ENCODE measurements at regions not wholly inside any gene's neighbourhood (a gene's known extent, or its start where the extent isn't known, plus 50 kb on each side); places are given as distances from the start of the nearest gene placed in this dataset.
"Not testable (repeated sequence)": the region's sequence is repeated elsewhere in the genome, so short reads cannot be mapped to it uniquely, and the experiment has no call there.

- Mint-ChIP-seq H3K27ac (no peak overlapping the region), H3K4me1 (ENCODE audit: low read depth) (no peaks in the 10 kb centered on the region), H3K4me3 (no peak overlapping the region), H3K36me3 (ENCODE audit: low read depth) (no peaks in the 10 kb centered on the region), H3K9me3 (no peaks in the 10 kb centered on the region), H3K27me3 (ENCODE audit: low read depth) (no peaks in the 10 kb centered on the region)
These were observed 111.7 kb downstream of the ABCC12 start for GRCh38 chr16:48044117-48044516.

GRCh38 chr16:48041981-48042421 lies 113.8 kb downstream of the ABCC12 start:
- Mint-ChIP-seq H3K27ac (no peak overlapping the region), H3K4me1 (ENCODE audit: low read depth) (no peaks in the 10 kb centered on the region), H3K36me3 (ENCODE audit: low read depth) (no peaks in the 10 kb centered on the region), H3K4me3 (no peak overlapping the region), H3K9me3 (no peaks in the 10 kb centered on the region), H3K27me3 (ENCODE audit: low read depth) (no peaks in the 10 kb centered on the region)

GRCh38 chr16:48035142-48035541 lies 120.7 kb downstream of the ABCC12 start:
- H3K27ac Mint-ChIP-seq: no peak overlapping the region
- no peak overlapping the region for H3K4me3 Mint-ChIP-seq
- H3K36me3 Mint-ChIP-seq (ENCODE audit: low read depth): no peaks in the 10 kb centered on the region
- no peaks in the 10 kb centered on the region for H3K27me3 Mint-ChIP-seq (ENCODE audit: low read depth)
- peaks cover 8% of the 10 kb centered on the region for H3K9me3 Mint-ChIP-seq
- H3K4me1 Mint-ChIP-seq (ENCODE audit: low read depth): no peaks in the 10 kb centered on the region

DNA sequence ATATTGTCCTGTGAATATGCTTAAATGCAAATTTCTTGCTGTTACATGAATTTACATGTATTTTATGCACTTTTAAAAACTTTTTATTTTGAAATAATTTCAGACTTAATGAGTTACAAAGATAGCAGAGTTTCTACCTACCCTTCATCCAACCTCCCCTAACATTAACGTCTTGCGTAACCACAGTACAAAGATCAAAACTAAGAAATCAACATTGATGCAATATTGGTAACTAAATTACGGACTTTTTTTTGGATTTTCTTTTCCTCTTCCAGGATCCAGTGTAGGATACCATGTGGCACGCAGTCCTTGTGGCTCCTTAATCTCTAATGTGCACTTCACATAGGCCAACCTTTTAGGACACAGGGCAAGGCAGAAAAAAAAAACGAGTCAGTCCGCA lies 124.9 kb downstream of the ABCC12 start:
- H3K27ac Mint-ChIP-seq: no peak overlapping the region
- H3K36me3 Mint-ChIP-seq (ENCODE audit: low read depth): no peaks in the 10 kb centered on the region
- H3K27me3 Mint-ChIP-seq (ENCODE audit: low read depth): no peaks in the 10 kb centered on the region
- H3K4me1 Mint-ChIP-seq (ENCODE audit: low read depth): no peaks in the 10 kb centered on the region
- H3K9me3 Mint-ChIP-seq: peaks cover 8% of the 10 kb centered on the region
- no peak overlapping the region for H3K4me3 Mint-ChIP-seq

DNA sequence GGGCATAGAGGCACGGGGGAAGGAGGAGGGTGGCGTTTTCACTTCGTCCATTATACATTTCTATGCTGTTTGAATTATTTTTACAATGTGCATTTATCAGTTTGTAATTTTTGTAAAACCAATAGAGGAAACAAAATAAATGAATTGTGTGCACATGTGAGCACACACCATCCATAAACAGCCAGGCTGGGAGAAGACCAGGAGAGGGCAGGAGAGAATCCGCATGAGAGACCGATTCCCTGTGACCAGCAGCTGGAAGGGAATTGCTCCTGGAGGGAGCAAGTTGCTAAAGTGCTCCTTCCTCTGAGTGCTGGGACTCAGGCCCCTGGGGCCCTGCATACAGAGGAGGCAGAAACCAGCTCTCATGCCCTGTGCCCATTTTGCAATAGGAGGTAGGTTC lies 126.0 kb downstream of the ABCC12 start:
- no peak overlapping the region for H3K27ac Mint-ChIP-seq
- no peaks in the 10 kb centered on the region for H3K36me3 Mint-ChIP-seq (ENCODE audit: low read depth)
- no peaks in the 10 kb centered on the region for H3K4me1 Mint-ChIP-seq (ENCODE audit: low read depth)
- H3K9me3 Mint-ChIP-seq: peaks cover 6% of the 10 kb centered on the region
- no peaks in the 10 kb centered on the region for H3K27me3 Mint-ChIP-seq (ENCODE audit: low read depth)
- H3K4me3 Mint-ChIP-seq: no peak overlapping the region

DNA sequence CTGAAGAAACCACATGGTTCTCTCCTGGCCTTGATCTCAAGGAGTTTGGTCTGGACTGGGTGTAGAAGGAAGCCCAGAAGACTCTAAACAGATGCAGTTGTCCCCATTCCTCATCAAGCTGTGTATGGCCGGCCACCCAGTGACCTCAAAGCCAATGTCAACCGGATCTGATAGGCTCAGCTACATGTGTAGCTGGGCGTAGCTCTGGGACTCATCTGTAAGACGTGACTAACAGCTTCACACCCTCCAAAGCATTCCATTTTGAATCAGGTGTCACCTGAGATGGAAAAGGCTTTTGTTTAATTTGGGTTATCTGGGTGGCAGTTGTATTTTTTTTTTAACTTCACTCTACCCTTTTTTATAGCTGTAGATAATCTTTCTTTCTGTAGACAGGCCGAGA lies 130.4 kb downstream of the ABCC12 start:
- no peak overlapping the region for H3K4me3 Mint-ChIP-seq
- H3K27me3 Mint-ChIP-seq (ENCODE audit: low read depth): no peaks in the 10 kb centered on the region
- no peaks in the 10 kb centered on the region for H3K36me3 Mint-ChIP-seq (ENCODE audit: low read depth)
- no peak overlapping the region for H3K27ac Mint-ChIP-seq
- peaks cover 2% of the 10 kb centered on the region for H3K4me1 Mint-ChIP-seq (ENCODE audit: low read depth)
- peaks cover 5% of the 10 kb centered on the region for H3K9me3 Mint-ChIP-seq

GRCh38 chr16:48024042-48024441 lies 131.8 kb downstream of the ABCC12 start:
- Mint-ChIP-seq H3K4me3 (no peak overlapping the region), H3K36me3 (ENCODE audit: low read depth) (no peaks in the 10 kb centered on the region), H3K9me3 (peaks cover 5% of the 10 kb centered on the region), H3K27me3 (ENCODE audit: low read depth) (no peaks in the 10 kb centered on the region), H3K27ac (no peak overlapping the region), H3K4me1 (ENCODE audit: low read depth) (peaks cover 2% of the 10 kb centered on the region)

- peaks cover 2% of the 10 kb centered on the region for H3K4me1 Mint-ChIP-seq (ENCODE audit: low read depth)
- H3K27me3 Mint-ChIP-seq (ENCODE audit: low read depth): no peaks in the 10 kb centered on the region
- H3K9me3 Mint-ChIP-seq: peaks cover 5% of the 10 kb centered on the region
- no peak overlapping the region for H3K27ac Mint-ChIP-seq
- no peaks in the 10 kb centered on the region for H3K36me3 Mint-ChIP-seq (ENCODE audit: low read depth)
- H3K4me3 Mint-ChIP-seq: no peak overlapping the region
These were observed 133.3 kb downstream of the ABCC12 start for GRCh38 chr16:48022496-48022895.

GRCh38 chr16:48020617-48021016 lies 135.2 kb downstream of the ABCC12 start:
- H3K4me1 Mint-ChIP-seq (ENCODE audit: low read depth); H3K27me3 Mint-ChIP-seq (ENCODE audit: low read depth); H3K4me3 Mint-ChIP-seq; H3K36me3 Mint-ChIP-seq (ENCODE audit: low read depth); H3K9me3 Mint-ChIP-seq; H3K27ac Mint-ChIP-seq: not testable (repeated sequence)

DNA sequence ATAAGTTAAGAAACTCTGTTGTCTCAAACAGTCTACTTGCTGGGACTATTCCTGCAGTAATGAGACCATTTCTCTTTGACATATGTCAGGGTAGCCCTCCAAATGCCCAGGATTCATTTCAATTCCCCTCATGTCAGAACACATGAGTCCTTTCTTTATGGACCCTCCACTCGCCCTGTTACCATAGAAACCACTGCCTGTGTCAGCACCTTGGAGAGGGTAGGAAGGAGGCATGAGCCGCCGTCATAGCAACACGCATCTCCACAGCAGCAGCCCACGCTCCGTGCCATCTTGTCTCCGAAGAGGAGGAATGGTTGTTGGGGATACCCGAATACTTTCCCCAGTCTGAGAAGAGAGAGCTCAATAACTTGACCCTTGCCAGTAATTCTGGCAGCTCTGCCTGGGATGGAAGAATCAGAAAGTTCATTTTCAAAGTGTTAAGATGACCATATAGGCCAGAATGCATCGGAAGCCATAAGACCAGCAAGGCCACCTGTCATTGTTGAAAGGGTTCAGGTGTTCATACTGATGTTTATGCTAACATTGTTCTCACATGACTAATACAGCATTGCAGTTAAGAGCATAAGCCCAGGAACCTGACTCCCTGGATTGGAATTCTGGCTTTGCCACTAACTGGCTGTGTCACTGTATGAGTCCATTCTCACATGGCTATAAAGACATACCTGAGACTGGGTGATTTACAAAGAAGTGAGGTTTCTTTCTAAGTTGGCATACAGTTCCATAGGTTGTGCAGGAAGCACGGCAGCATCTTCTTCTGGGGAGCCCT lies 141.3 kb downstream of the ABCC12 start:
- no peaks in the 10 kb centered on the region for H3K27me3 Mint-ChIP-seq (ENCODE audit: low read depth)
- no peak overlapping the region for H3K27ac Mint-ChIP-seq
- no peaks in the 10 kb centered on the region for H3K4me1 Mint-ChIP-seq (ENCODE audit: low read depth)
- H3K4me3 Mint-ChIP-seq: no peak overlapping the region
- no peaks in the 10 kb centered on the region for H3K9me3 Mint-ChIP-seq
- H3K36me3 Mint-ChIP-seq (ENCODE audit: low read depth): no peaks in the 10 kb centered on the region

- H3K4me3 Mint-ChIP-seq: no peak overlapping the region
- no peak overlapping the region for H3K27ac Mint-ChIP-seq
- no peaks in the 10 kb centered on the region for H3K9me3 Mint-ChIP-seq
- H3K36me3 Mint-ChIP-seq (ENCODE audit: low read depth): no peaks in the 10 kb centered on the region
- no peaks in the 10 kb centered on the region for H3K27me3 Mint-ChIP-seq (ENCODE audit: low read depth)
- no peaks in the 10 kb centered on the region for H3K4me1 Mint-ChIP-seq (ENCODE audit: low read depth)
These were observed 142.3 kb downstream of the ABCC12 start for GRCh38 chr16:48013491-48013901.

DNA sequence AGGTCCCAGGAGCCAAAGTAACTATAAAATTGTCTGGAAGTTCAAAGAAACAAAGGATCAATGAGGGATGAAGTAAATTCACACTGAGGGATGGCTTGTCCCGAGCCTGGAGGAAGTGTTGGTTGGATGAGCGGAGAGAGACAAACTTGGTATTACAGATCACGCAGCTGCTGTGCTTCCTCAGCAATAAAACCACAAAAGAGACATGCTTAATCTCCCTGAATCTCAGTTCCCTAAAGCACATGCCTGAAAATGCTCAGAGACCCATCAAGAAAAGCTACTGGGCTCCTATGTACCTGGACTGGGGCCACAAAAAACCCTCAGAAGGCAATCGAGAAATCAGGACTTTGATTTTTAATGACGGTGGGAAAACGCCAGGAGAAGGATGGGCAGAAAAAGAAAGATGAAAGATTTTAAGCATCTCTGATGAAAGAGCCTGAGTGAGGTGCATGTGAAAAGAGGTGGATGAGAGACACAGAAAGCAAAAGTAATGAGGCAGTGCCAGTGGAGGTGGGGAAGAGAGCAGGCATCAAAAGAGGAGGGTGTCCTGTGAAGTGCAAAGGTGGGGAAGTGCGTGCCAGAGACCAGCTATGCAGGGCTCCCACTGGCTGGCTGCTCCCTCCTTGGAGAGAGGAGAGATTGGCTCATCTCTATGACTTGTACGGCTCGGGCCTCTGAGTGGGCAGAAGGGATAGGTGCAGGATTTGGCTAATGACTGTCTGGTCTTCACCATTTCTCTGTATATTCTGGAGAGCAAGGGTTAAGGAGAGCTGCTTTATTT lies 143.7 kb downstream of the ABCC12 start:
- Mint-ChIP-seq H3K4me1 (ENCODE audit: low read depth) (no peaks in the 10 kb centered on the region), H3K9me3 (no peaks in the 10 kb centered on the region), H3K36me3 (ENCODE audit: low read depth) (no peaks in the 10 kb centered on the region), H3K4me3 (no peak overlapping the region), H3K27me3 (ENCODE audit: low read depth) (no peaks in the 10 kb centered on the region), H3K27ac (no peak overlapping the region)

DNA sequence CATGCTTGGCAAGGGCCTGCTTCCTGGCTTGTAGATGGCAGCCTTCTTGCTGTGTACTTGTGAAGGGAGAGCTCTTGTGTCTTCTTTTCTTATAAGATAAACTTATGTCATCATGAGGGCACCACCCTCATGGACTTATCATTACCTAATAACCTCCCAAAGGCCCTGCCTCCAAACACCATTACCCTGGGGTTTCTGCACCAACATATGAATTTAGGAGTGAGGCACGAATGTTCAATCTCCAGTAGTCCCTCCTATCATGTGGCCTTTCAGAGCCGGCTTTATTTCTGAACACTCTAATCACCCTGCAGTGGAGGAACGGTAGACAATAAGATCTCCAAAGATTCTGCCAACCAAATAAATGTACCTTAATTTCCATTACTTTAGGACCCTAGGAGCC lies 144.3 kb downstream of the ABCC12 start:
- Mint-ChIP-seq H3K27me3 (ENCODE audit: low read depth) (no peaks in the 10 kb centered on the region), H3K4me3 (no peak overlapping the region), H3K9me3 (no peaks in the 10 kb centered on the region), H3K27ac (no peak overlapping the region), H3K4me1 (ENCODE audit: low read depth) (no peaks in the 10 kb centered on the region), H3K36me3 (ENCODE audit: low read depth) (no peaks in the 10 kb centered on the region)

DNA sequence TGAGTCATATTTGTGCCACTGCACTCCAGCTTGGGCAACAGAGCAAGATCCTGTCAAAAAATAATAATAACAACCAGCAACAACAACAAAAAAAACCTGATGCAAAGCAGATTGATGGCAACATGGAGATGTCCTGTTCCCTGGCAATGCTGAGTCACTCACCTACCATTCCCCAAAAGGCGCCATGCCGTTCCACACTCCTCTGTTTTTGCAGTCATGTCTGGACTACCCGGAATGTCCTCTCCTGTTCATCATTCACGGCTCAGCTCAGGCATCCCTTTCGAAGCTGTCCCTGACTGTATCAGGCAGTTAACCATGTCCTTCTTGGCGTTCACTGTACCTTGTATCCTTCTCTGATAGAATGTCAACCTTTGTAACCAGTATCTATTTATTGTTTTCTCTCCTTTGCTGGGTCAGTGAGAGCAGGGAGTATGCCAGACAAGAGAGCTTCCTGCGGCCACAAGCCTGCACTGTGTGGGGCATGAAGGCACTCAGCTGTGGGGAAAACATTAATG lies 147.7 kb downstream of the ABCC12 start:
- Mint-ChIP-seq H3K27ac (no peak overlapping the region), H3K27me3 (ENCODE audit: low read depth) (no peaks in the 10 kb centered on the region), H3K36me3 (ENCODE audit: low read depth) (no peaks in the 10 kb centered on the region), H3K9me3 (no peaks in the 10 kb centered on the region), H3K4me1 (ENCODE audit: low read depth) (no peaks in the 10 kb centered on the region), H3K4me3 (no peak overlapping the region)

DNA sequence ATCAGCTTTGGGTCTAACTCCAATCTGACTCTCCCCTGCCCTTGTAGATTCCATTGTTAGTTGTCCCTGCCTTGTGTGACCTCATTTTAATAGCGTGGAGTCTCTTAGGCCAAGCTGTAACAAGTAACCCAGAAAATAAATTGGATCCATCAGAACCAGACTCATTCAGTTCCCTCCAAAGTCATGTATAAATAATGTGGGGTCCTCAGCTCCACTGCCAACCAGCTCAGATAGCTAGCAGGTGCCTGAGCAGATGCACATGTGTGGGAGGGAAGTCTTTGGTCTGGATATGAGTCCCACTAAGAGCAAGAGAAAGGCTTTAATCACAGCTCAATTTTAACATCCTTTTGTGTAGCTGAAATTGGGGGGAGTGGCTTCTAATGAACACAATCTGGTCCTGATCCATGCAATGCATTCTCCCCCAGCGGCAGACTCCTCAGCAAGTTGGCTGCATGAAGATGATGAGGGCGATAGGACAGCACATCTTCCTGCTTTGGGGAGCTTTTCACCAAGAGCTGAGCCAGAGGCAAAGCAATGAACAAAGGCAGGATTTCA lies 151.6 kb downstream of the ABCC12 start:
- Mint-ChIP-seq H3K4me3 (no peak overlapping the region), H3K4me1 (ENCODE audit: low read depth) (no peaks in the 10 kb centered on the region), H3K9me3 (no peaks in the 10 kb centered on the region), H3K27me3 (ENCODE audit: low read depth) (no peaks in the 10 kb centered on the region), H3K27ac (no peak overlapping the region), H3K36me3 (ENCODE audit: low read depth) (no peaks in the 10 kb centered on the region)
